AG09309 (cell line): ENCODE measurements at regions not wholly inside any gene's neighbourhood (a gene's known extent, or its start where the extent isn't known, plus 50 kb on each side); places are given as distances from the start of the nearest gene placed in this dataset.

Experiments
- DNase-seq: peaks from one replicate; pipeline ENCODE4 v3.0.0-alpha.2; 2010; ENCODE audit warnings: low read depth
- H3K4me3 ChIP-seq: 2 replicates; pipeline ENCODE4 v1.5.1; 2011; ENCODE audit warnings: mild to moderate bottlenecking, low read depth, low read length, moderate library complexity; ENCODE audit not compliant: control insufficient read depth
- CTCF ChIP-seq: IDR thresholded peaks from 2 replicates; pipeline ENCODE4 v1.5.1; 2011; ENCODE audit warnings: mild to moderate bottlenecking, low read depth, low read length, inconsistent platforms; ENCODE audit not compliant: insufficient read depth, control insufficient read depth; ENCODE audit errors: missing control alignments

- no peak for DNase-seq
- TF ChIP-seq CTCF, result no peak
Observed at GRCh38 chr9:107982745-107983144, 493.2 kb upstream of the KLF4 start.

GRCh38 chr9:107982001-107982400 is 492.4 kb upstream of the KLF4 start:
- no peak for DNase-seq
- no peak for TF ChIP-seq CTCF

More at GRCh38 chr9:107982745-107983144, 493.2 kb upstream of the KLF4 start:
- H3K4me3 ChIP-seq, result no peak overlapping the region

GRCh38 chr9:107980984-107981383 is 491.4 kb upstream of the KLF4 start:
- DNase-seq, result no peak
- H3K4me3 ChIP-seq, result no peak overlapping the region
- no peak for TF ChIP-seq CTCF

More at GRCh38 chr9:107982001-107982400, 492.4 kb upstream of the KLF4 start:
- no peak overlapping the region for H3K4me3 ChIP-seq

GRCh38 chr9:107976767-107977166 is 487.2 kb upstream of the KLF4 start:
- no peak for TF ChIP-seq CTCF
- DNase-seq, result no peak
- no peak overlapping the region for H3K4me3 ChIP-seq

- H3K4me3 ChIP-seq, result no peak overlapping the region
- TF ChIP-seq CTCF, result no peak
- DNase-seq, result no peak
Observed at GRCh38 chr9:107975426-107976010, 485.9 kb upstream of the KLF4 start.

GRCh38 chr9:107973451-107973850 is 483.9 kb upstream of the KLF4 start:
- no peak for DNase-seq
- no peak for TF ChIP-seq CTCF
- H3K4me3 ChIP-seq, result no peak overlapping the region
